ENCODE measurements at regions not wholly inside any gene's neighbourhood (a gene's known extent, or its start where the extent isn't known, plus 50 kb on each side); places are given as distances from the start of the nearest gene placed in this dataset.
A peak's percentile ranks its signal among the peaks of the same experiment; 100 is the strongest.

DNA sequence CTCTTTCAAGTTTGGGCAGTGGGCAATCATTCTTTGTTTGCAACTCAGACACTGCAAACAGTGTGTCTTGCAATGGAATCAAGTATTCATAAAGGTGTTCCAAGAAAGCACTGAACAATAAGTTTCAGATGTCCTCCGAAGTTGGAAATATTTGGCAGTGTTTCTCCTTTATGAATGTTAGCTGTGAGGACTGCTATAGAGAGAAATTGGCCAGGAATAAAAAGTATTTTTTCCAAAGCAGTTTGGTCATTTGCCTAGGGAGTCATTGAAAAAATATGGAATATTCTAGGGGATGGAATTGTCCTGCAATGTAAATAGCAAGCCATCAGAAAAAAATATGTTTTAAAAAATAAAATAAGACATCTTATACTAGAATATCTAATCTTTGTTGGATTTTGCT, 688.6 kb upstream of the SEMA6A start:
- no peak for TF ChIP-seq POLR2AphosphoS5 (IDR thresholded peaks at IDR 0.05)
- no peak for TF ChIP-seq EP300 (conservative IDR thresholded peaks at IDR 0.05; ENCODE audit: poor library complexity, severe bottlenecking)
- TF ChIP-seq, protein P1, sequence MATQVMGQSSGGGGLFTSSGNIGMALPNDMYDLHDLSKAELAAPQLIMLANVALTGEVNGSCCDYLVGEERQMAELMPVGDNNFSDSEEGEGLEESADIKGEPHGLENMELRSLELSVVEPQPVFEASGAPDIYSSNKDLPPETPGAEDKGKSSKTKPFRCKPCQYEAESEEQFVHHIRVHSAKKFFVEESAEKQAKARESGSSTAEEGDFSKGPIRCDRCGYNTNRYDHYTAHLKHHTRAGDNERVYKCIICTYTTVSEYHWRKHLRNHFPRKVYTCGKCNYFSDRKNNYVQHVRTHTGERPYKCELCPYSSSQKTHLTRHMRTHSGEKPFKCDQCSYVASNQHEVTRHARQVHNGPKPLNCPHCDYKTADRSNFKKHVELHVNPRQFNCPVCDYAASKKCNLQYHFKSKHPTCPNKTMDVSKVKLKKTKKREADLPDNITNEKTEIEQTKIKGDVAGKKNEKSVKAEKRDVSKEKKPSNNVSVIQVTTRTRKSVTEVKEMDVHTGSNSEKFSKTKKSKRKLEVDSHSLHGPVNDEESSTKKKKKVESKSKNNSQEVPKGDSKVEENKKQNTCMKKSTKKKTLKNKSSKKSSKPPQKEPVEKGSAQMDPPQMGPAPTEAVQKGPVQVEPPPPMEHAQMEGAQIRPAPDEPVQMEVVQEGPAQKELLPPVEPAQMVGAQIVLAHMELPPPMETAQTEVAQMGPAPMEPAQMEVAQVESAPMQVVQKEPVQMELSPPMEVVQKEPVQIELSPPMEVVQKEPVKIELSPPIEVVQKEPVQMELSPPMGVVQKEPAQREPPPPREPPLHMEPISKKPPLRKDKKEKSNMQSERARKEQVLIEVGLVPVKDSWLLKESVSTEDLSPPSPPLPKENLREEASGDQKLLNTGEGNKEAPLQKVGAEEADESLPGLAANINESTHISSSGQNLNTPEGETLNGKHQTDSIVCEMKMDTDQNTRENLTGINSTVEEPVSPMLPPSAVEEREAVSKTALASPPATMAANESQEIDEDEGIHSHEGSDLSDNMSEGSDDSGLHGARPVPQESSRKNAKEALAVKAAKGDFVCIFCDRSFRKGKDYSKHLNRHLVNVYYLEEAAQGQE (IDR thresholded peaks at IDR 0.05; ENCODE audit: borderline replicate concordance), result no peak
- no peak for TF ChIP-seq TAF1 (IDR thresholded peaks at IDR 0.05; ENCODE audit: low read depth)
- TF ChIP-seq, protein P2, sequence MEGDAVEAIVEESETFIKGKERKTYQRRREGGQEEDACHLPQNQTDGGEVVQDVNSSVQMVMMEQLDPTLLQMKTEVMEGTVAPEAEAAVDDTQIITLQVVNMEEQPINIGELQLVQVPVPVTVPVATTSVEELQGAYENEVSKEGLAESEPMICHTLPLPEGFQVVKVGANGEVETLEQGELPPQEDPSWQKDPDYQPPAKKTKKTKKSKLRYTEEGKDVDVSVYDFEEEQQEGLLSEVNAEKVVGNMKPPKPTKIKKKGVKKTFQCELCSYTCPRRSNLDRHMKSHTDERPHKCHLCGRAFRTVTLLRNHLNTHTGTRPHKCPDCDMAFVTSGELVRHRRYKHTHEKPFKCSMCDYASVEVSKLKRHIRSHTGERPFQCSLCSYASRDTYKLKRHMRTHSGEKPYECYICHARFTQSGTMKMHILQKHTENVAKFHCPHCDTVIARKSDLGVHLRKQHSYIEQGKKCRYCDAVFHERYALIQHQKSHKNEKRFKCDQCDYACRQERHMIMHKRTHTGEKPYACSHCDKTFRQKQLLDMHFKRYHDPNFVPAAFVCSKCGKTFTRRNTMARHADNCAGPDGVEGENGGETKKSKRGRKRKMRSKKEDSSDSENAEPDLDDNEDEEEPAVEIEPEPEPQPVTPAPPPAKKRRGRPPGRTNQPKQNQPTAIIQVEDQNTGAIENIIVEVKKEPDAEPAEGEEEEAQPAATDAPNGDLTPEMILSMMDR (IDR thresholded peaks at IDR 0.05; ENCODE audit: poor library complexity, severe bottlenecking), result no peak
- Histone ChIP-seq H3K9ac (ENCODE audit: low read length) (no peak overlapping the region), H3K9me3 (ENCODE audit: low read length) (peaks cover 4% of the 10 kb centered on the region), H3K9me2 (ENCODE audit: insufficient read depth, low read length) (no peaks in the 10 kb centered on the region), H3K79me2 (replicated peaks; ENCODE audit: insufficient read depth, low read length) (no peaks in the 10 kb centered on the region), H3K27ac (ENCODE audit: low read length) (no peak overlapping the region), H3F3A (ENCODE audit: insufficient read depth, low read length, poor library complexity, severe bottlenecking) (no peaks in the 10 kb centered on the region), H3K4me3 (ENCODE audit: low read length) (no peak overlapping the region), H3K27me3 (ENCODE audit: insufficient read depth, low read depth, low read length) (no peaks in the 10 kb centered on the region), H2AFZ (ENCODE audit: low read depth, low read length) (no peak overlapping the region), H4K20me1 (ENCODE audit: insufficient read depth) (no peaks in the 10 kb centered on the region), H3K4me2 (ENCODE audit: low read length) (no peak overlapping the region), H3K36me3 (ENCODE audit: insufficient read depth, low read length) (no peaks in the 10 kb centered on the region)

DNA sequence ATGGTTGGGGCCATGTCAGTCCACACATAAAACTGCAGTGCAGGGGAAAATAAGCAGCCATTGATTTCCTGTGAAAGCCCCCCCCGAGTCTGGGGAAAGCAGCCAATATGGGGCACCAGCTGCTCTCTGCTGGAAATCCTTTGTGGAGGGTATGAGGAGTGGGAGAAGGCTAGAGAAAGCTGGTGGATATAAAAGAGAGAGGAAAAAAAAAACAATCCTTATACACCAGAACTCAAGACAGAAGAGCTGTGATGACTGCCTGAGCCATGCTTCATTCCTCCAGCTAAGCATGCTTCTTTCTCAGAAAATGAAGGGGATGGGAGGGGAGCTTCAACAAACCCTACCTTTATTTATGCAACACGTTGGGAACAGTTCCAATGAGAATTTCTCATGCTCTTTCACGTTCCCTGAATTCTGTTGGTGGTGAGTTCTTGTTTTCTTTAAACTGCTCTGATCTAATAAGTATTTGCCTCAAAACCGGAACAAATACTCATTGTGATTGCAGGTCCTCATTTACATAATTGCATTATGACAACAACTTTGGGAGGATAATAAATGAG, 688.0 kb upstream of the SEMA6A start:
- no peaks in the 10 kb centered on the region for H4K20me1 ChIP-seq (ENCODE audit: insufficient read depth)
- no peaks in the 10 kb centered on the region for H3K27me3 ChIP-seq (ENCODE audit: insufficient read depth, low read depth, low read length)
- no peaks in the 10 kb centered on the region for H3K79me2 ChIP-seq (replicated peaks; ENCODE audit: insufficient read depth, low read length)
- peak overlapping the region; percentile 19 for H3K27ac ChIP-seq (ENCODE audit: low read length)
- no peaks in the 10 kb centered on the region for H3K36me3 ChIP-seq (ENCODE audit: insufficient read depth, low read length)
- H2AFZ ChIP-seq (ENCODE audit: low read depth, low read length), result no peak overlapping the region
- peaks cover 4% of the 10 kb centered on the region for H3K9me3 ChIP-seq (ENCODE audit: low read length)
- H3K4me3 ChIP-seq (ENCODE audit: low read length), result peak overlapping the region; percentile 25
- no peak for TF ChIP-seq EZH2 (IDR thresholded peaks at IDR 0.05; ENCODE audit: borderline replicate concordance, insufficient read depth, low read length, poor library complexity, severe bottlenecking)
- TF ChIP-seq MXI1 (conservative IDR thresholded peaks at IDR 0.05; ENCODE audit: poor library complexity, severe bottlenecking), result peak; percentile 25
- H3K9me2 ChIP-seq (ENCODE audit: insufficient read depth, low read length), result no peaks in the 10 kb centered on the region
- no peak overlapping the region for H3K9ac ChIP-seq (ENCODE audit: low read length)
- H3F3A ChIP-seq (ENCODE audit: insufficient read depth, low read length, poor library complexity, severe bottlenecking), result no peaks in the 10 kb centered on the region
- no peak overlapping the region for H3K4me2 ChIP-seq (ENCODE audit: low read length)

DNA sequence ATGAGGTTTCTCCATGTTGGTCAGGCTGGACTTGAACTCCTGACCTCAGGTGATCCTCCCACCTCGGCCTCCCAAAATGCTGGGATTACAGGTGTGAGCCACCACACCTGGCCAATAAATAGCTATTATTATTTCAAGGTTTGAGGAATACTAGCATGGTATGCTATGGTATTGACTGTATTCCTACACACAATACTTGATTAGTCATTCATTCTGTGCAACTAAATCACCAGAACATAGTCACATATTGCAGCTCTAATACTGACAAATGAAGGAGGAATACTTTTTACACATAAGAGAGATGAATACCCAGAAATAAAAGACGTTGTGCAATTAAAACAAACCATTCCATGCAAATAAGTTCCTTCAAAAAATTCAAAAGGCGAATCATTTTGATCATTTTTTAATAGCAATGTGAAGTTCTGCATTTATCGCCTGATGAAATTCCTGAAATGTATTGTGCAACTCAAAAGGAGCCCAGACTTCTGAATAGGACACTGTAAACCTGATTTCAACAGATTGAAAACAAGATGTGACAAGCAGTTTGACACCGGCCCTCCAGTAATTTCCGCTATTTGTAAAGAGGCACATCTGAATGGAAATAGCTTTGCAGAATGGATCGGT, 687.4 kb upstream of the SEMA6A start:
- Histone ChIP-seq H3K4me2 (ENCODE audit: low read length) (no peak overlapping the region), H3K36me3 (ENCODE audit: insufficient read depth, low read length) (no peaks in the 10 kb centered on the region), H4K20me1 (ENCODE audit: insufficient read depth) (no peaks in the 10 kb centered on the region), H3K27me3 (ENCODE audit: insufficient read depth, low read depth, low read length) (no peaks in the 10 kb centered on the region), H3K4me3 (ENCODE audit: low read length) (peak overlapping the region; percentile 25), H3K9me2 (ENCODE audit: insufficient read depth, low read length) (no peaks in the 10 kb centered on the region), H2AFZ (ENCODE audit: low read depth, low read length) (no peak overlapping the region), H3K9ac (ENCODE audit: low read length) (no peak overlapping the region), H3K9me3 (ENCODE audit: low read length) (peaks cover 4% of the 10 kb centered on the region), H3F3A (ENCODE audit: insufficient read depth, low read length, poor library complexity, severe bottlenecking) (no peaks in the 10 kb centered on the region), H3K79me2 (replicated peaks; ENCODE audit: insufficient read depth, low read length) (no peaks in the 10 kb centered on the region), H3K27ac (ENCODE audit: low read length) (peak overlapping the region; percentile 19)
- TF ChIP-seq, protein P2 (IDR thresholded peaks at IDR 0.05; ENCODE audit: poor library complexity, severe bottlenecking), result no peak
- TF ChIP-seq TAF1 (IDR thresholded peaks at IDR 0.05; ENCODE audit: low read depth) (no peak), MXI1 (conservative IDR thresholded peaks at IDR 0.05; ENCODE audit: poor library complexity, severe bottlenecking) (no peak), EZH2 (IDR thresholded peaks at IDR 0.05; ENCODE audit: borderline replicate concordance, insufficient read depth, low read length, poor library complexity, severe bottlenecking) (no peak), EP300 (conservative IDR thresholded peaks at IDR 0.05; ENCODE audit: poor library complexity, severe bottlenecking) (no peak), RAD21 (conservative IDR thresholded peaks at IDR 0.05) (no peak), SMC3 (conservative IDR thresholded peaks at IDR 0.05; ENCODE audit: poor library complexity) (no peak), POLR2AphosphoS5 (IDR thresholded peaks at IDR 0.05) (no peak)
- TF ChIP-seq, protein P1 (IDR thresholded peaks at IDR 0.05; ENCODE audit: borderline replicate concordance), result no peak
